ENCODE measurements at regions not wholly inside any gene's neighbourhood (a gene's known extent, or its start where the extent isn't known, plus 50 kb on each side); places are given as distances from the start of the nearest gene placed in this dataset.

GRCh38 chr1:168897249-168897648 lies 168.2 kb upstream of the DPT start:
- TF ChIP-seq CSDC2 (CRISPR knock-in tag; IDR thresholded peaks at IDR 0.05) (no peak), ESRRG (CRISPR knock-in tag; IDR thresholded peaks at IDR 0.05) (no peak), ZNF70 (CRISPR knock-in tag; IDR thresholded peaks at IDR 0.05) (no peak), TOX (CRISPR knock-in tag; IDR thresholded peaks at IDR 0.05; ENCODE audit: borderline replicate concordance) (no peak), RARB (CRISPR knock-in tag; IDR thresholded peaks at IDR 0.05) (no peak)
